Adrenal gland (tissue), 5 donors: ENCODE measurements at regions not wholly inside any gene's neighbourhood (a gene's known extent, or its start where the extent isn't known, plus 50 kb on each side); places are given as distances from the start of the nearest gene placed in this dataset.

Experiments used
- CTCF ChIP-seq, 6 experiments: fragments of 450-650 bp in 4 of 6; fragments of 200-600 bp in 2 of 6; sonication (generic) in 1 of 6; IDR thresholded peaks; 1 replicate in 5 of 6; 2 replicates in 1 of 6; pipeline versions ENCODE4 v1.5.1 to v1.8.0; 2016 to 2021; ENCODE audit warnings: antibody characterized with exemption in 6 of 6, mild to moderate bottlenecking in 2 of 6, moderate library complexity in 1 of 6
- POLR2A ChIP-seq, 2 donors: fragments of 450-650 bp; IDR thresholded peaks; one replicate each; pipeline ENCODE4 v1.6.1; 2017; ENCODE audit warnings: antibody characterized with exemption in 2 of 2, mild to moderate bottlenecking in 2 of 2, moderate library complexity in 1 of 2
- donor health status: DM: no; HTN: no; CAD: no.

DNA sequence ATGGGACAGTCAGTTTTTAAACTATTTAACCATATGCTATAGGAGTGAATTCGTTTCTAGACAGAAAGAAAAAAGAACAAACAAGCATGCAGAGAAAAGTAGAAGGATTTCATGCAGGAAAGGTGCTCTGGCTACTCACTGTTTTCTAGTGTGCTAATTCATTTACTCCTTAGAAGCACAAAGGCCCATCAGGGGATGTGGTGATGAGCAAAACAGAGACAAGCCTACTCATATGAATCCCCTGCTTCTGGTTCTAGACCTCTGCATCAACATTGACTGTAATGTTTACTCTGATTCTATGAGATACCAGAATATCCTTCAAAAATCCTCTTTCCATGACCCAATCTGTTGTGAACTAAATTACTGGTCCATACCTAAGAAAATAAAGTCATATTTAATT, 801.9 kb downstream of the PLOD2 start:
- TF ChIP-seq POLR2A (IDR thresholded peaks at IDR 0.05) (no peak), CTCF (IDR thresholded peaks at IDR 0.05) (no peak)
